Spinal cord (tissue), 9 donors: ENCODE measurements at regions not wholly inside any gene's neighbourhood (a gene's known extent, or its start where the extent isn't known, plus 50 kb on each side); places are given as distances from the start of the nearest gene placed in this dataset.
"Not testable (repeated sequence)": the region's sequence is repeated elsewhere in the genome, so short reads cannot be mapped to it uniquely, and the experiment has no call there.

ENCODE experiments used
- DNase-seq, 6 donors: peaks; one replicate each; pipeline versions ENCODE4 v3.0.0 to v3.0.0-alpha.2; 2013 to 2015; ENCODE audit warnings: low spot score in 6 of 6, low read depth in 4 of 6
- H3K27ac ChIP-seq: one replicate; pipeline ENCODE4 v1.5.1; 2013; ENCODE audit warnings: low read depth, low read length, control low read depth
- H3K27me3 ChIP-seq: one replicate; pipeline ENCODE4 v1.6.1; 2013; ENCODE audit warnings: low read length; ENCODE audit not compliant: control insufficient read depth, insufficient read depth
- H3K36me3 ChIP-seq: one replicate; pipeline ENCODE4 v1.6.1; 2013; ENCODE audit warnings: low read length; ENCODE audit not compliant: control insufficient read depth, insufficient read depth
- H3K4me1 ChIP-seq: one replicate; pipeline ENCODE4 v1.6.1; 2013; ENCODE audit warnings: low read length; ENCODE audit not compliant: control insufficient read depth, insufficient read depth
- H3K4me3 ChIP-seq: one replicate; pipeline ENCODE4 v1.5.1; 2013; ENCODE audit warnings: low read depth, low read length, control low read depth
- H3K9me3 ChIP-seq: one replicate; pipeline ENCODE4 v1.6.1; 2013; ENCODE audit warnings: low read length; ENCODE audit not compliant: control insufficient read depth, insufficient read depth
- WGBS: methylation state at CpG from one replicate; pipeline ENCODE4 v1.1.5; 2013; ENCODE audit warnings: missing lambda C conversion rate; ENCODE audit not compliant: insufficient coverage; 5-methylcytosine and 5-hydroxymethylcytosine counted together
- donor health status: healthy.

- H3K9me3 ChIP-seq: no peaks in the 10 kb centered on the region
- no peaks in the 10 kb centered on the region for H3K4me1 ChIP-seq
- H3K27me3 ChIP-seq: no peaks in the 10 kb centered on the region
- no peaks in the 10 kb centered on the region for H3K36me3 ChIP-seq
- 0% methylated on average over 1 of the region's 3 CpGs for WGBS
- no peak overlapping the region for H3K27ac ChIP-seq
- peak in 1 of 6 donors; percentile 19 for DNase-seq
- H3K4me3 ChIP-seq: no peak overlapping the region
Observed at GRCh38 chrX:139475432-139475831, 55.1 kb upstream of the F9 start.

GRCh38 chrX:139461945-139462344 is 68.6 kb upstream of the F9 start:
- H3K9me3 ChIP-seq, H3K27ac ChIP-seq, H3K27me3 ChIP-seq, H3K4me1 ChIP-seq, DNase-seq, H3K4me3 ChIP-seq, H3K36me3 ChIP-seq: not testable (repeated sequence)
- 70% methylated on average over 1 of the region's 1 CpG for WGBS

GRCh38 chrX:139454743-139455142 is 75.8 kb upstream of the F9 start:
- Histone ChIP-seq H3K36me3 (no peaks in the 10 kb centered on the region), H3K9me3 (no peaks in the 10 kb centered on the region), H3K4me1 (no peaks in the 10 kb centered on the region), H3K27ac (no peak overlapping the region), H3K27me3 (no peaks in the 10 kb centered on the region), H3K4me3 (no peak overlapping the region)
- no CpG with 5 or more reads among the region's 1 CpG for WGBS
- DNase-seq: no peak

- no peak overlapping the region for H3K27ac ChIP-seq
- no peaks in the 10 kb centered on the region for H3K4me1 ChIP-seq
- WGBS: 50% methylated on average over 1 of the region's 2 CpGs
- no peaks in the 10 kb centered on the region for H3K36me3 ChIP-seq
- no peaks in the 10 kb centered on the region for H3K27me3 ChIP-seq
- DNase-seq: no peak
- no peak overlapping the region for H3K4me3 ChIP-seq
- H3K9me3 ChIP-seq: no peaks in the 10 kb centered on the region
Observed at GRCh38 chrX:139448996-139449395, 81.5 kb upstream of the F9 start.

- Histone ChIP-seq H3K36me3 (no peaks in the 10 kb centered on the region), H3K27me3 (no peaks in the 10 kb centered on the region), H3K4me3 (no peak overlapping the region), H3K27ac (no peak overlapping the region), H3K9me3 (peaks cover 4% of the 10 kb centered on the region), H3K4me1 (no peaks in the 10 kb centered on the region)
- WGBS: 88% methylated on average over 40 of the region's 40 CpGs
- no peak for DNase-seq
Observed at GRCh38 chrX:139446832-139447231, 83.7 kb upstream of the F9 start.

- H3K9me3 ChIP-seq: no peaks in the 10 kb centered on the region
- 25% methylated on average over 2 of the region's 2 CpGs for WGBS
- DNase-seq: peak in 2 of 6 donors; percentile 12 to 40
- H3K27ac ChIP-seq: no peak overlapping the region
- no peaks in the 10 kb centered on the region for H3K36me3 ChIP-seq
- H3K4me1 ChIP-seq: no peaks in the 10 kb centered on the region
- H3K27me3 ChIP-seq: no peaks in the 10 kb centered on the region
- H3K4me3 ChIP-seq: no peak overlapping the region
Observed at GRCh38 chrX:139429913-139430312, 100.6 kb upstream of the F9 start.

GRCh38 chrX:139423186-139423585 is 107.4 kb upstream of the F9 start:
- WGBS: 40% methylated on average over 1 of the region's 3 CpGs
- H3K27ac ChIP-seq: no peak overlapping the region

GRCh38 chrX:139398258-139398657 is 132.3 kb upstream of the F9 start:
- 93% methylated on average over 2 of the region's 2 CpGs for WGBS
- H3K9me3 ChIP-seq, H3K27me3 ChIP-seq, H3K4me3 ChIP-seq, H3K4me1 ChIP-seq, DNase-seq, H3K27ac ChIP-seq, H3K36me3 ChIP-seq: not testable (repeated sequence)

More at GRCh38 chrX:139423186-139423585, 107.4 kb upstream of the F9 start:
- DNase-seq: peak in 2 of 6 donors; percentile 10 to 74
- H3K4me1 ChIP-seq: no peaks in the 10 kb centered on the region
- no peaks in the 10 kb centered on the region for H3K9me3 ChIP-seq
- no peaks in the 10 kb centered on the region for H3K27me3 ChIP-seq
- no peak overlapping the region for H3K4me3 ChIP-seq
- H3K36me3 ChIP-seq: no peaks in the 10 kb centered on the region

- H3K27ac ChIP-seq: no peak overlapping the region
- 71% methylated on average over 1 of the region's 3 CpGs for WGBS
- H3K4me1 ChIP-seq: no peaks in the 10 kb centered on the region
- H3K36me3 ChIP-seq: no peaks in the 10 kb centered on the region
- no peak overlapping the region for H3K4me3 ChIP-seq
- H3K9me3 ChIP-seq: no peaks in the 10 kb centered on the region
- DNase-seq: no peak
- peaks cover 2% of the 10 kb centered on the region for H3K27me3 ChIP-seq
Observed at GRCh38 chrX:139388254-139388653, 142.3 kb upstream of the F9 start.

GRCh38 chrX:139382529-139382928 is 148.0 kb upstream of the F9 start:
- Histone ChIP-seq H3K27ac (no peak overlapping the region), H3K4me3 (no peak overlapping the region), H3K36me3 (no peaks in the 10 kb centered on the region), H3K27me3 (peaks cover 2% of the 10 kb centered on the region), H3K4me1 (no peaks in the 10 kb centered on the region), H3K9me3 (no peaks in the 10 kb centered on the region)
- WGBS: 79% methylated on average over 14 of the region's 14 CpGs
- no peak for DNase-seq
